Mesendoderm (in vitro differentiated cells): ENCODE measurements at regions not wholly inside any gene's neighbourhood (a gene's known extent, or its start where the extent isn't known, plus 50 kb on each side); places are given as distances from the start of the nearest gene placed in this dataset.

Source experiments
- DNase-seq: peaks from one replicate; pipeline ENCODE4 v3.0.0; 2013
- H2AK5ac ChIP-seq: 2 replicates; pipeline ENCODE4 v1.6.1; 2013; ENCODE audit warnings: low read length, inconsistent platforms
- H2BK120ac ChIP-seq: 2 replicates; pipeline ENCODE4 v1.6.1; 2013; ENCODE audit warnings: low read depth, mild to moderate bottlenecking, low read length, moderate library complexity, mixed read lengths
- H2BK15ac ChIP-seq: replicated peaks from 2 replicates; pipeline ENCODE4 v1.6.1; 2013; ENCODE audit warnings: low read depth, mild to moderate bottlenecking, moderate library complexity
- H2BK5ac ChIP-seq: 2 replicates; pipeline ENCODE4 v1.6.1; 2013; ENCODE audit warnings: low read length, inconsistent platforms
- H3K18ac ChIP-seq: 2 replicates; pipeline ENCODE4 v1.6.1; 2013; ENCODE audit warnings: mild to moderate bottlenecking, low read length, mixed read lengths
- H3K23ac ChIP-seq: one replicate; pipeline ENCODE4 v1.6.1; 2013; ENCODE audit warnings: low read length
- H3K27ac ChIP-seq: 2 replicates; pipeline ENCODE4 v1.5.1; 2013; ENCODE audit warnings: low read depth, mild to moderate bottlenecking, inconsistent platforms, low read length, moderate library complexity
- H3K27me3 ChIP-seq: 2 replicates; pipeline ENCODE4 v1.6.1; 2013; ENCODE audit warnings: low read length, control low read depth, mild to moderate bottlenecking, inconsistent platforms; ENCODE audit not compliant: insufficient read depth, poor library complexity
- H3K36me3 ChIP-seq: 2 replicates; pipeline ENCODE4 v1.6.1; 2013; ENCODE audit warnings: low read length, inconsistent platforms; ENCODE audit not compliant: control insufficient read depth, insufficient read depth
- H3K4ac ChIP-seq: one replicate; pipeline ENCODE4 v1.6.1; 2013; ENCODE audit warnings: low read depth, mild to moderate bottlenecking, low read length, moderate library complexity
- H3K4me1 ChIP-seq: 2 replicates; pipeline ENCODE4 v1.6.1; 2013; ENCODE audit warnings: low read depth, low read length, inconsistent platforms; ENCODE audit not compliant: control insufficient read depth
- H3K4me2 ChIP-seq: 2 replicates; pipeline ENCODE4 v1.6.1; 2013; ENCODE audit warnings: low read length
- H3K4me3 ChIP-seq: 2 replicates; pipeline ENCODE4 v1.5.1; 2013; ENCODE audit warnings: mild to moderate bottlenecking, low read length
- H3K56ac ChIP-seq: one replicate; pipeline ENCODE4 v1.6.1; 2013; ENCODE audit warnings: low read length
- H3K79me1 ChIP-seq: 2 replicates; pipeline ENCODE4 v1.6.1; 2013; ENCODE audit warnings: low read length, inconsistent platforms
- H3K79me2 ChIP-seq: 2 replicates; pipeline ENCODE4 v1.6.1; 2013; ENCODE audit warnings: mild to moderate bottlenecking, low read length; ENCODE audit not compliant: control insufficient read depth, insufficient read depth
- H3K9ac ChIP-seq: 2 replicates; pipeline ENCODE4 v1.6.1; 2013; ENCODE audit warnings: low read length, inconsistent platforms
- H4K5ac ChIP-seq: one replicate; pipeline ENCODE4 v1.6.1; 2013; ENCODE audit warnings: low read length
- H4K8ac ChIP-seq: one replicate; pipeline ENCODE4 v1.6.1; 2013; ENCODE audit warnings: low read depth, mild to moderate bottlenecking, control low read depth, low read length, moderate library complexity
- WGBS: extraction: QIAGEN DNeasy Blood & Tissue Kit; methylation state at CpG from one replicate; pipeline ENCODE4 v1.1.7; 2013; ENCODE audit warnings: low lambda C conversion rate, missing lambda C conversion rate; ENCODE audit not compliant: insufficient coverage; ENCODE audit errors: extremely low coverage; 5-methylcytosine and 5-hydroxymethylcytosine counted together

DNA sequence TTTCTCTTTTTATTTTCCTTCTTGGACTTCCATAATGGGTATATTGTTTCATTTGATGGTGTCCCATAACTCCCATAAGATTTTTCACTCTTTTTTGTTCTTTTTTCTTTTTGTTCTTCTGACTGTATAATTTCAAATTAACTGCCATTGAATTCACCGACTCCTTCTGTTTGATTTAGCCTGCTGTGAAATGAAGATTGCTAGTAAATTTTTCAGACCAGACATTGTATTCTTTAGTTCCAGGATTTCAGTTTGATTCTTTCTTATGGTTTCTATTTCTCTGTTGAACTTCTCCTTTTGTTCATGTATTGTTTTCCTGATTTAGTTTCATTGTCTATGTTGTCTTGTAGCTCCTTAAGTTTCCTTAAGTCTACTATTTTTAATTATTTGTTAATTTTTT lies 87.6 kb upstream of the SPOPL start:
- Histone ChIP-seq H3K79me2 (no peaks in the 10 kb centered on the region), H2BK15ac (no peak overlapping the region), H3K79me1 (no peaks in the 10 kb centered on the region), H3K4me1 (no peaks in the 10 kb centered on the region), H3K56ac (no peak overlapping the region), H3K27me3 (no peaks in the 10 kb centered on the region), H3K27ac (no peak overlapping the region), H3K36me3 (no peaks in the 10 kb centered on the region), H3K23ac (no peak overlapping the region), H3K18ac (no peak overlapping the region), H3K4me3 (no peak overlapping the region), H3K4ac (no peak overlapping the region), H2AK5ac (no peak overlapping the region), H4K5ac (no peak overlapping the region), H3K4me2 (no peak overlapping the region), H3K9ac (no peak overlapping the region), H4K8ac (no peak overlapping the region), H2BK120ac (no peak overlapping the region), H2BK5ac (no peak overlapping the region)
- WGBS: no CpG with 5 or more reads among the region's 1 CpG
- DNase-seq: no peak

DNA sequence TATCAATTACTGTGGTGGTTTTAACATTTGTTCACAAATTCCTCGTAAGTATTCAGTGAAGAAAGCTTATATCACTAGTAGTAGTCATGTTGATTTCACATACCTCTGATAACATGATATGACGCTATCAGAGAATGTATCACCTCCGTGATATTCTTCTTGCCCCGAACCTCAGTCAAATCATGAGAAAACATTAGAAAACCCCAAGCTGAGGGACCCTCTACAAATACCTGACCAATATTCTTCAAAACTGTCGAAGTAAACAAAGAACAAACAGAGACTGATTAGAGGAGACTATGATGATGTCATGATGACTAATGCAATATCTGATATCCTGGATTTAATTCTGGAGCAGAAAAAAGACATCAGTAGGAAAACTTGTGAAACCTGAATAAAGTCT lies 85.6 kb upstream of the SPOPL start:
- H2BK120ac ChIP-seq: no peak overlapping the region
- no peak overlapping the region for H4K5ac ChIP-seq
- no peak overlapping the region for H3K4me2 ChIP-seq
- no peaks in the 10 kb centered on the region for H3K27me3 ChIP-seq
- DNase-seq: peak; percentile 5
- no peak overlapping the region for H3K4ac ChIP-seq
- no peaks in the 10 kb centered on the region for H3K36me3 ChIP-seq
- H2BK5ac ChIP-seq: no peak overlapping the region
- no peak overlapping the region for H3K18ac ChIP-seq
- no peak overlapping the region for H3K56ac ChIP-seq
- no peak overlapping the region for H2BK15ac ChIP-seq
- H3K27ac ChIP-seq: no peak overlapping the region
- no CpG with 5 or more reads among the region's 5 CpGs for WGBS
- H3K4me1 ChIP-seq: no peaks in the 10 kb centered on the region
- no peaks in the 10 kb centered on the region for H3K79me1 ChIP-seq
- H3K4me3 ChIP-seq: no peak overlapping the region
- H3K23ac ChIP-seq: no peak overlapping the region
- H3K9ac ChIP-seq: no peak overlapping the region
- no peak overlapping the region for H2AK5ac ChIP-seq
- H4K8ac ChIP-seq: no peak overlapping the region
- no peaks in the 10 kb centered on the region for H3K79me2 ChIP-seq

DNA sequence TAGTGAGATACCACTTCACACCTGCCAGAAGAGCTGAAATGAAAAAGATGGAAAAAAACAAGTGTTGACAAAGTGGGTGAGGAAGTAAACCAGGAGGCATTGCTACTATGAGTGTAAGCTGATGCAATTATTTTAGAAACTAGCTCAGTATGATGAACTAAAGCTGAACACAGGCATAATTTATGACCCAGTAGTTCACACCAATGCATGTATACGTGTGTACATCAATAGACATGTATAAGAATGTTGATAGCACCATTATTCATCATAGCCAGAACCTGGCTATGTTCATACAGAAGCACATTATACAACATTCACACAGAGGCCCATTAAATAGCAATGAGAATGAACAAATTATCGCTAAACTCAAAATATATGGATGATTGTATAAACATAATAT lies 83.1 kb upstream of the SPOPL start:
- Histone ChIP-seq H3K4ac (no peak overlapping the region), H3K23ac (no peak overlapping the region), H3K79me1 (no peaks in the 10 kb centered on the region), H3K4me1 (no peaks in the 10 kb centered on the region), H3K4me2 (no peak overlapping the region), H3K27ac (no peak overlapping the region), H3K18ac (no peak overlapping the region), H2BK15ac (no peak overlapping the region), H3K27me3 (no peaks in the 10 kb centered on the region), H3K56ac (no peak overlapping the region), H4K5ac (no peak overlapping the region), H3K9ac (no peak overlapping the region), H4K8ac (no peak overlapping the region), H2BK5ac (no peak overlapping the region), H2AK5ac (no peak overlapping the region), H3K79me2 (no peaks in the 10 kb centered on the region), H3K36me3 (no peaks in the 10 kb centered on the region), H3K4me3 (no peak overlapping the region), H2BK120ac (no peak overlapping the region)
- no CpG with 5 or more reads among the region's 2 CpGs for WGBS
- no peak for DNase-seq

DNA sequence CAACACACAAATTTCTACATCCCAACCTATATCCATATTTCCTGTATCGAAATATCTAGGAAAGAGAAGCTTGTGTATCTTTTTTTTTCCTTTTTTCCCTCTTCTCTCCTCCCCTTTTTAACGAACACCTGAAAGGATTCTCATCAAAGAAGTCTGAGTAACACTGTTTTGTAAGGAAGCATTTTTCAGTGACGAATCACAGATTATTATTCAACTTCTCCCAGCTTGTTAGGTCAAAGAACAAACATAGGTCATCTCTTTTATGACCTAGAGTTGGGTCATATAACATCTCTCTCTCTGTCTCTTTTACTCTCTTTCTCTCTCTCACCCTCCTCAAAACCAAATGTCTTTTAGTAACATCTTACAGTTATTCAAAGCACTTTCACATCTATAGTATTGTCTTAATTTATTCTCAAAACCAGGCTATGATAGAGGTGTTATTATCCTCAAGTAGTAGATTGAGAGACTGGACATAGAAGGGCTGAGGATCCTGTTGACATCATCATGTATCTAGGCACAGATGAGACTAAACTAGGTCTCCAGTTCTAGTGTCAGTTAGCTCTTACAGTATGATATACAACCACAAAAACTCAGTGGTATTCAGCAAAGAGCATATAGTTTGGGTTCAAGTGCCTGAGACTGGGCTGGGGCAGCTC lies 80.1 kb upstream of the SPOPL start:
- Histone ChIP-seq H2BK5ac (no peak overlapping the region), H3K23ac (no peak overlapping the region), H3K27ac (no peak overlapping the region), H3K18ac (no peak overlapping the region), H2BK15ac (no peak overlapping the region), H3K36me3 (no peaks in the 10 kb centered on the region), H2AK5ac (no peak overlapping the region), H4K8ac (no peak overlapping the region), H4K5ac (no peak overlapping the region), H3K27me3 (no peaks in the 10 kb centered on the region), H3K4me2 (no peak overlapping the region), H3K9ac (no peak overlapping the region), H3K56ac (no peak overlapping the region), H3K79me1 (no peaks in the 10 kb centered on the region), H3K4ac (no peak overlapping the region), H3K79me2 (no peaks in the 10 kb centered on the region), H2BK120ac (no peak overlapping the region), H3K4me3 (no peak overlapping the region), H3K4me1 (no peaks in the 10 kb centered on the region)
- DNase-seq: peak; percentile 78
- WGBS: no CpG with 5 or more reads among the region's 3 CpGs

DNA sequence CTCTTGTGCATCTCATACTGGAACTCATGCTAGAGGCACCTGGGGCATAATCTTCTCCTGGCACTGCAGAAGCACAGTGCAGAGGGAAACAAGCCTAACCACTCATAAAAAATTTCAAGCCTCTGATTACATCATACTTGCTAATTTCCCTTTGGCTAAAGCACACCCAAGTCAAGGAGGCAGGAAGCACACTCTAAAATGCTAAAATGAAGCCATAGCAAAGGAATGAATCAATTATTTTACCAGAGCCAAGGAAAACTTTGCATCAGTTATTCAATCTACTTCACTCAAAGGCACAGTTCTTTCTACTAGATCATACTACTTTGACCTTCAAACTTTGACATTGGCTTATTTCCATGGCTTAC lies 79.6 kb upstream of the SPOPL start:
- no peaks in the 10 kb centered on the region for H3K79me1 ChIP-seq
- no peak overlapping the region for H3K4me2 ChIP-seq
- H3K56ac ChIP-seq: no peak overlapping the region
- H3K27me3 ChIP-seq: no peaks in the 10 kb centered on the region
- no peak overlapping the region for H3K9ac ChIP-seq
- H3K4ac ChIP-seq: no peak overlapping the region
- no peaks in the 10 kb centered on the region for H3K36me3 ChIP-seq
- H3K79me2 ChIP-seq: no peaks in the 10 kb centered on the region
- DNase-seq: peak; percentile 76
- H4K8ac ChIP-seq: no peak overlapping the region
- no peak overlapping the region for H2BK15ac ChIP-seq
- H3K4me3 ChIP-seq: no peak overlapping the region
- H2BK120ac ChIP-seq: no peak overlapping the region
- H2BK5ac ChIP-seq: no peak overlapping the region
- H3K18ac ChIP-seq: no peak overlapping the region
- H4K5ac ChIP-seq: no peak overlapping the region
- H2AK5ac ChIP-seq: no peak overlapping the region
- H3K27ac ChIP-seq: no peak overlapping the region
- no peak overlapping the region for H3K23ac ChIP-seq
- no peaks in the 10 kb centered on the region for H3K4me1 ChIP-seq

DNA sequence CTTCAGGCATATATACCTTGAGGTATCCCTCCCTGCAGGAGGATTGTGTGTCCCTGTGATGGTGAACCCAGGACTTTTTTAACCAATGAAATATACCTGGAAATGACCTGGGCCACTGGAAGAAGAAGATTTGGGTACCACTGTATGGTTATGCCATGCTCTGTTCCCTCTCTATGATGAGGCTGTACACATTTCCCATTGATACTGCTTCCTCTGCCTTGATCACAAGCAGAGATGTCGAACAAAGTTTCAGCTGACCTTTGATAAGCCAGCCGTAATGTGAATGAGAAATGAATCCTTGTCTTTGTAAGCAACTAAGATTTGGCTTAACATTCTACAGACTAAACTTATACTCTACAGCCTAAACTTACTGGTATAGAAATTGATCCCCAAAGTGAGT lies 78.4 kb upstream of the SPOPL start:
- no peak for DNase-seq
- no peak overlapping the region for H3K18ac ChIP-seq
- H3K4ac ChIP-seq: no peak overlapping the region
- no peak overlapping the region for H2AK5ac ChIP-seq
- H3K56ac ChIP-seq: no peak overlapping the region
- H2BK120ac ChIP-seq: no peak overlapping the region
- no peak overlapping the region for H3K27ac ChIP-seq
- H3K9ac ChIP-seq: no peak overlapping the region
- H3K23ac ChIP-seq: no peak overlapping the region
- H3K79me2 ChIP-seq: no peaks in the 10 kb centered on the region
- no peaks in the 10 kb centered on the region for H3K4me1 ChIP-seq
- H4K5ac ChIP-seq: no peak overlapping the region
- no peak overlapping the region for H2BK15ac ChIP-seq
- H3K27me3 ChIP-seq: no peaks in the 10 kb centered on the region
- H3K4me2 ChIP-seq: no peak overlapping the region
- no CpG with 5 or more reads among the region's 2 CpGs for WGBS
- no peaks in the 10 kb centered on the region for H3K36me3 ChIP-seq
- no peak overlapping the region for H4K8ac ChIP-seq
- H3K79me1 ChIP-seq: no peaks in the 10 kb centered on the region
- H2BK5ac ChIP-seq: no peak overlapping the region
- H3K4me3 ChIP-seq: no peak overlapping the region
